ENCODE measurements at regions not wholly inside any gene's neighbourhood (a gene's known extent, or its start where the extent isn't known, plus 50 kb on each side); places are given as distances from the start of the nearest gene placed in this dataset.

DNA sequence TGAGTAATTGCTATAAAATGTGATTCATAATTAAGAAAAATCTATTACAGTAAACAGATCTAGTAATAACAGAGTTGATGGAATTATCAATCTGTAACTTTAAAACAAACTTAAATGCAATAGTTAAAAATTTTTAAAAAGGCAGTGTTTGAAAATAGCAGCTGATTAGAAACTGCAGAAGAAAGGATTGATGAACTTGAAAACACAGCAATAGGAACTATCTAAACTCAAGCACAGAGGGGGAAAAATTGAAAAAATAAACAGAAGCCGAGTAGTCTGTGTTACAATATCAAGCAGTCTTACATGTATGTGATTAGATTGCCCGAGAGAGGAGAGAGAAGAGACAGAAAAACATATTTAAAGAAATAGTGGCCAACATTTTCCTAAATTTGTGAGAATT, 569.0 kb upstream of the B3GALT2 start:
- in situ Hi-C loops (cut with MboI; ENCODE audit: low sequenced_read_pairs in 4 of 4), result no loop called here
- Histone ChIP-seq H3K9me3 (no peaks in the 10 kb centered on the region), H3K36me3 (no peaks in the 10 kb centered on the region), H3K27me3 (no peaks in the 10 kb centered on the region), H3K4me1 (no peaks in the 10 kb centered on the region), H3K4me3 (no peak overlapping the region), H3K27ac (no peak overlapping the region)
- DNase-seq (no peak), ATAC-seq (no peak)
- intact Hi-C loops (cut with DNase I; ENCODE audit: low total_unique reads), result no loop called here
- TF ChIP-seq, protein P1, sequence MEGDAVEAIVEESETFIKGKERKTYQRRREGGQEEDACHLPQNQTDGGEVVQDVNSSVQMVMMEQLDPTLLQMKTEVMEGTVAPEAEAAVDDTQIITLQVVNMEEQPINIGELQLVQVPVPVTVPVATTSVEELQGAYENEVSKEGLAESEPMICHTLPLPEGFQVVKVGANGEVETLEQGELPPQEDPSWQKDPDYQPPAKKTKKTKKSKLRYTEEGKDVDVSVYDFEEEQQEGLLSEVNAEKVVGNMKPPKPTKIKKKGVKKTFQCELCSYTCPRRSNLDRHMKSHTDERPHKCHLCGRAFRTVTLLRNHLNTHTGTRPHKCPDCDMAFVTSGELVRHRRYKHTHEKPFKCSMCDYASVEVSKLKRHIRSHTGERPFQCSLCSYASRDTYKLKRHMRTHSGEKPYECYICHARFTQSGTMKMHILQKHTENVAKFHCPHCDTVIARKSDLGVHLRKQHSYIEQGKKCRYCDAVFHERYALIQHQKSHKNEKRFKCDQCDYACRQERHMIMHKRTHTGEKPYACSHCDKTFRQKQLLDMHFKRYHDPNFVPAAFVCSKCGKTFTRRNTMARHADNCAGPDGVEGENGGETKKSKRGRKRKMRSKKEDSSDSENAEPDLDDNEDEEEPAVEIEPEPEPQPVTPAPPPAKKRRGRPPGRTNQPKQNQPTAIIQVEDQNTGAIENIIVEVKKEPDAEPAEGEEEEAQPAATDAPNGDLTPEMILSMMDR (IDR thresholded peaks at IDR 0.05 in 4 of 5, conservative IDR thresholded peaks at IDR 0.05 in 1 of 5), result no peak
- TF ChIP-seq POLR2A (IDR thresholded peaks at IDR 0.05), result no peak

DNA sequence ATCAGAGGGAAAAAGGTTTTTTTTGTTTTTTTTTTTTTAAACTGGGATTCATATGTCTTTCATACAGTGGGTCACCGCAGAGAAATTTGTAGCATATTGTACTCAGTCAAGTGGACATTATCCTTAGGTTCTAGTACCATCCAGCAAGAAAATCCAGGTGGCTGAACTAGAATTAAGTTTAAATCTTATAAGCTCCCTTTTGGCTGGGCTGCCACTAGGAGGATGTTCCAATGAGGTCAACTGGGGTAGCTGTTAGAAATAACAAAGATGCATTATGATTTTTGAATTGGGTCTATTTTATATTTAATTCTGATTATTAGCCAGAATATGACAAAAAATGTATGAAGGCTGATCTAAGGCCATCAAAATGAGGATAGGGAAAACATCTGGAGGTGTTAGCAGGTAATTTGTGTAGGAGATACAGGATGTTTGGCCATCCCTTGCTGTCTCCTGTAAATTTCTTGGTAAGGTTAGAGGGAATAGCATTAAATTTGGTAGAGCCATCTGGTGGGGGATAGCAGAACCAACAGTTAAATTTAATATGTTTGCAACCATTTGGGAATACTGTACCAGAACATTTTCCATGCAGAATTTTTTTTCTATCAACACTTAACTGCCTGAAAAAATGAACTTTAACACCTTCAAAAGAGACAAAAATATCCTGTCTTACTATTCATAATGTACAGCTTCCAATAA, 568.5 kb upstream of the B3GALT2 start:
- no peak for ATAC-seq
- H3K27ac ChIP-seq, result no peak overlapping the region
- no peak for DNase-seq
- no peaks in the 10 kb centered on the region for H3K4me1 ChIP-seq
- intact Hi-C loops (cut with DNase I; ENCODE audit: low total_unique reads) (no loop called here), in situ Hi-C loops (cut with MboI; ENCODE audit: low sequenced_read_pairs in 4 of 4) (no loop called here)
- no peaks in the 10 kb centered on the region for H3K9me3 ChIP-seq
- H3K27me3 ChIP-seq, result no peaks in the 10 kb centered on the region
- H3K36me3 ChIP-seq, result no peaks in the 10 kb centered on the region
- no peak overlapping the region for H3K4me3 ChIP-seq
- TF ChIP-seq, protein P1 (IDR thresholded peaks at IDR 0.05 in 4 of 5, conservative IDR thresholded peaks at IDR 0.05 in 1 of 5), result no peak
- no peak for TF ChIP-seq POLR2A (IDR thresholded peaks at IDR 0.05)

DNA sequence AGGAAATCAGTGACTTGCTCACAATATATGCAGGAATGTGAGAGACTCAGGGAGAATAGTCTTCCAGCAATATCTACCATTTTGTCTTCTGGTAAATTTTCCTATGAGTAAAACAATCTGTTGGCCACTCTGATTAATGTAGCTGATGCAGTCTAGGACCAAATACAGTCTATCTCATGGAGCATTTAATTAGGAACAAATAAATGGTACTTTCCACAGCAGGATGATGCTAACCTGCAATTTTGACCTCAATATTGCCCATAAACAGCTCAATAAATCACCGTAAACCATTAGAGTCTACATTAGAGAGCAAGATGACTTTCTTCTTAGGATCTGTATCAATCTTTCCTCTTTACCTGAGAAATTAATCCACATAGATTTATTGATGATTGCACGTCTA, 567.7 kb upstream of the B3GALT2 start:
- no peak for ATAC-seq
- no peak for TF ChIP-seq POLR2A (IDR thresholded peaks at IDR 0.05)
- TF ChIP-seq, protein P1 (IDR thresholded peaks at IDR 0.05 in 4 of 5, conservative IDR thresholded peaks at IDR 0.05 in 1 of 5), result no peak
- H3K27me3 ChIP-seq, result no peaks in the 10 kb centered on the region
- H3K9me3 ChIP-seq, result no peaks in the 10 kb centered on the region
- intact Hi-C loops (cut with DNase I; ENCODE audit: low total_unique reads), result no loop called here
- H3K4me1 ChIP-seq, result no peaks in the 10 kb centered on the region
- H3K36me3 ChIP-seq, result no peaks in the 10 kb centered on the region
- H3K27ac ChIP-seq, result no peak overlapping the region
- no peak for DNase-seq
- in situ Hi-C loops (cut with MboI; ENCODE audit: low sequenced_read_pairs in 4 of 4), result no loop called here
- H3K4me3 ChIP-seq, result no peak overlapping the region

DNA sequence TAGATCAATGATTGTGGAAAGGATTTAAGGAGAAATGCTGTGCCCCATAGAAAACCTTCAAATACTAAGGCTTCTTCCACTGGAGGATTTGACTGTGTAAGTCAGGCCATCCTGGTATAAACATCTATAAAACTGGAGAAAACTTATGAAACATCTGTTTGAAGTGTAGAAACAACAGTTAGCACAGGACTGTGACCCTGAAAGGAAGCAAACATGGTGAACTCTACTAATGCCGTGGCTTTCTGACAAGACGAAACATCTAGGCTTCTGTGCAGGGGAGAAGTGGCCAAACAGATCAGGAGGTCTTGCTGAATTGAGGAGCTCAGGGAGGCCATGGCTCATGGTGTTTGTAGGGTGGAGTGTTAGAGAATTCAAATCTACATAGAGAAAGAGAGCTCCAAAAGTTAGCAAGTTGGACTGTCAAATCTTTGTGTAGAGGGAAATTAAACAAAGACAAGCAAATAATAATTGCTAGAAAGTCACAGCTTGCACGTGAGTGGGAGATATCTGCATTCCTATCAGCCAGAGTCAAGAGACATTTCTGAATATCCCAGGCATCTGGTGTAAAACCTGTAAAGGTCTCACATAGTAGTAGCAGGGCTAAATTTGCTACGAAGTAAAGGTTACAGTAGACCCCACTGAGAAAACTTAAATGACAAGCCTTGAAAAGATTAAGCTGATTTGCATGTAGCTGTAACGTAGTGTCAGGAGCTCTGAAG, 566.8 kb upstream of the B3GALT2 start:
- no peak overlapping the region for H3K27ac ChIP-seq
- no peaks in the 10 kb centered on the region for H3K36me3 ChIP-seq
- DNase-seq, result no peak
- H3K9me3 ChIP-seq, result no peaks in the 10 kb centered on the region
- no peak overlapping the region for H3K4me3 ChIP-seq
- intact Hi-C loops (cut with DNase I; ENCODE audit: low total_unique reads), result no loop called here
- H3K27me3 ChIP-seq, result no peaks in the 10 kb centered on the region
- in situ Hi-C loops (cut with MboI; ENCODE audit: low sequenced_read_pairs in 4 of 4), result no loop called here
- no peaks in the 10 kb centered on the region for H3K4me1 ChIP-seq
- TF ChIP-seq, protein P1 (IDR thresholded peaks at IDR 0.05 in 4 of 5, conservative IDR thresholded peaks at IDR 0.05 in 1 of 5), result no peak
- TF ChIP-seq POLR2A (IDR thresholded peaks at IDR 0.05), result no peak
- ATAC-seq, result no peak
